HEK293 (cell line): ENCODE measurements at regions not wholly inside any gene's neighbourhood (a gene's known extent, or its start where the extent isn't known, plus 50 kb on each side); places are given as distances from the start of the nearest gene placed in this dataset.

Source experiments
- MYNN ChIP-seq: fragments of 450-650 bp; formaldehyde crosslinking; IDR thresholded peaks from 2 replicates; pipeline ENCODE4 v1.5.1; 2016; ENCODE audit warnings: missing biosample characterization, missing genetic modification characterization, borderline replicate concordance
- TRIM28 ChIP-seq: IDR thresholded peaks from 2 replicates; pipeline ENCODE4 v1.6.1; 2011; ENCODE audit warnings: low read length, control low read depth, borderline replicate concordance
- ZBTB1 ChIP-seq: fragments of 450-650 bp; formaldehyde crosslinking; IDR thresholded peaks from 2 replicates; pipeline ENCODE4 v1.5.1; 2016; ENCODE audit warnings: missing biosample characterization, missing genetic modification characterization
- ZFP69B ChIP-seq: fragments of 450-650 bp; formaldehyde crosslinking; IDR thresholded peaks from 2 replicates; pipeline ENCODE4 v1.5.1; 2016; ENCODE audit warnings: missing biosample characterization, missing genetic modification characterization
- ZNF394 ChIP-seq: fragments of 450-650 bp; formaldehyde crosslinking; IDR thresholded peaks from 2 replicates; pipeline ENCODE4 v1.5.1; 2016; ENCODE audit warnings: missing biosample characterization, missing genetic modification characterization, mild to moderate bottlenecking, moderate library complexity, borderline replicate concordance
- ZNF596 ChIP-seq: fragments of 450-650 bp; IDR thresholded peaks from 2 replicates; pipeline ENCODE4 v1.5.0; 2018; ENCODE audit warnings: missing biosample characterization, mild to moderate bottlenecking, missing genetic modification characterization, moderate library complexity
- ZNF777 ChIP-seq: fragments of 450-650 bp; formaldehyde crosslinking; IDR thresholded peaks from 2 replicates; pipeline ENCODE4 v1.5.1; 2017; ENCODE audit warnings: missing biosample characterization, missing genetic modification characterization, borderline replicate concordance
- TF ChIP-seq, protein P1 (sequence below): fragments of 450-650 bp; formaldehyde crosslinking; IDR thresholded peaks from 2 replicates; pipeline ENCODE4 v1.5.1; 2016; ENCODE audit warnings: missing biosample characterization, missing genetic modification characterization

DNA sequence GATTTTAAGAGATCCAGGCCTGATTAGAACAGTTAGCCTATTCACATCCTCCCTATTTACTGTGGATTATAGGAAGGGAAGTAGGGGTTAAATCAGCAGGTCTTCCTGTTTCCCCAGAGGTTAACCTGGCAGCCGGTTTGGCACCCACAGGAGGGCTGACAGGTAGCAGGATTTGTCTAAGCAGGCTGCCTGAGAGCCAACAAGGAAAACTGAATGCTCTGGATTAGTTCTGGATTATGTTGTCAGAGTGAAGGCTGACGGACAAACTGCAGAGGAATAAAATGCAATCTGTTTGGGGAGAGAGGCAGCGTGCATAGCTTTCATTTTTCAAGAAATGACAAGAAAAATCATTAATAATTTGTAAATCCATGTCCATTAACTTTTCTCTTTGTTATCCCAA lies 397.1 kb upstream of the FAM241A start:
- no peak for TF ChIP-seq ZNF777 (tag by site-specific recombination)
- TF ChIP-seq, protein P1, sequence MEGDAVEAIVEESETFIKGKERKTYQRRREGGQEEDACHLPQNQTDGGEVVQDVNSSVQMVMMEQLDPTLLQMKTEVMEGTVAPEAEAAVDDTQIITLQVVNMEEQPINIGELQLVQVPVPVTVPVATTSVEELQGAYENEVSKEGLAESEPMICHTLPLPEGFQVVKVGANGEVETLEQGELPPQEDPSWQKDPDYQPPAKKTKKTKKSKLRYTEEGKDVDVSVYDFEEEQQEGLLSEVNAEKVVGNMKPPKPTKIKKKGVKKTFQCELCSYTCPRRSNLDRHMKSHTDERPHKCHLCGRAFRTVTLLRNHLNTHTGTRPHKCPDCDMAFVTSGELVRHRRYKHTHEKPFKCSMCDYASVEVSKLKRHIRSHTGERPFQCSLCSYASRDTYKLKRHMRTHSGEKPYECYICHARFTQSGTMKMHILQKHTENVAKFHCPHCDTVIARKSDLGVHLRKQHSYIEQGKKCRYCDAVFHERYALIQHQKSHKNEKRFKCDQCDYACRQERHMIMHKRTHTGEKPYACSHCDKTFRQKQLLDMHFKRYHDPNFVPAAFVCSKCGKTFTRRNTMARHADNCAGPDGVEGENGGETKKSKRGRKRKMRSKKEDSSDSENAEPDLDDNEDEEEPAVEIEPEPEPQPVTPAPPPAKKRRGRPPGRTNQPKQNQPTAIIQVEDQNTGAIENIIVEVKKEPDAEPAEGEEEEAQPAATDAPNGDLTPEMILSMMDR (tag by site-specific recombination): no peak
- no peak for TF ChIP-seq MYNN (tag by site-specific recombination)
- no peak for TF ChIP-seq ZBTB1 (tag by site-specific recombination)
- no peak for TF ChIP-seq ZNF596 (tag by site-specific recombination)
- TF ChIP-seq TRIM28: no peak
- no peak for TF ChIP-seq ZFP69B (tag by site-specific recombination)
- no peak for TF ChIP-seq ZNF394 (tag by site-specific recombination)
